Activated CD4-positive, alpha-beta T cell treated with anti-CD3 and anti-CD28 coated beads, Interleukin-2, amount 50 U/mL, for 48 hours (primary cell): ENCODE measurements at regions not wholly inside any gene's neighbourhood (a gene's known extent, or its start where the extent isn't known, plus 50 kb on each side); places are given as distances from the start of the nearest gene placed in this dataset.

Experiments
- DNase-seq, 2 experiments: peaks; one replicate each; pipeline ENCODE4 v3.0.0-alpha.2; 2020

DNA sequence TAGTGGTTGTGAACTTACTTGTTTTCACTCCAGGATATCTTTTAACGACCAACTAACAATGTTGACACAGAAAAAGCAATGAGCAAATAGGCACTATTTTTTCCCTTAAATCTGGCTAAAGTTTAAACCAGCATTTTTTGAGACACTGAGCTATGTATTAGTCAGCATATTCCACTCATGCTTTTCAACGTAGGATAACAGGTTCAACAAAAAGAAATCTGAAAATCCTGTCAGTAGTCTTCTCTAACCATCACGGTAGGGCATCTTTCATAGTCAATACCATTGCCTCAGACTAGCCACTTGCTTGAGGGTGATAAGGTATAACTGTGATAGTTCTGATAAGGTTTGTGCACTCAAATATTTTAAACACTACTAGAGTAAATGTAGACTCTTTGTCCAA is 1177.3 kb upstream of the NUDT12 start:
- DNase-seq, result no peak

- DNase-seq, result no peak
These were observed 1176.9 kb upstream of the NUDT12 start for GRCh38 chr5:104739503-104739902.

GRCh38 chr5:104736073-104736472 is 1173.5 kb upstream of the NUDT12 start:
- DNase-seq, result no peak

DNA sequence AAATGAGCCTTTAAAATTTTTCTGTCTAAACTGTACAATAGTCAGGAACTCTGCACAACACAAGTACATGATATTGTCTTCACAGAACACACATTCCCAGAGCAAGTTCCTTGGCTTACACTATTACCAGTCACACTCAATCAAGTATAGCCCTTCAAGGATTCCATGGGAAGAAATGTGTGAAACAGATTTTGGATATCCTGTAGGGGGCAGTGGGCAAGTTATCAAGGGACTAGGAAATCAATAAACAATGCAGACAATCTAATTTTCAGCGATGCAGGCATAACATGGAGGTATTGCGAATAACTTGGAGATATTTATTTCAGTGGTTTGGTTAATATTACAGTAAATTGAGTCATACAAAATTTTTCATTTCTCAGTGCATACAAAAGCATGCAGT is 1171.5 kb upstream of the NUDT12 start:
- DNase-seq, result no peak

- DNase-seq, result no peak
These were observed 1170.6 kb upstream of the NUDT12 start for GRCh38 chr5:104733063-104733669.

DNA sequence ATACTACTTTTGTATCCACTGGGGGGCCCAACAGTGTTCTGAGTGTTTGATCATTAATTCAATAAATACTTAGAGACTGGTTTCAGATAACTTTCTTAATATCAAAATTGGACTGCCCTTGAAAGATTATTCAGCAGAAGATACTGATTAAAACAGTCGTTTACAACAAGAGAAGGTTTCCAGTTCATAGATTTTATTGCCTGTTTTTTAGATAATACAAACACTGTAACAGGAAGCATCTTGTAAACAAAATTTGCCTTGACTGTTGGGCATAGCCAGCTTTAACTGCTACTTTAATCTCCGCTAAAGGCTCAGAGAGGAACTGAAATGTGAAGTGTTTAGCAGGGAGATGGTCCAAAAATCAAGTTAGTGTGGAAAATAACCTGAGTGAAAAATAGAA is 1168.7 kb upstream of the NUDT12 start:
- DNase-seq, result no peak

GRCh38 chr5:104708027-104708426 is 1145.4 kb upstream of the NUDT12 start:
- no peak for DNase-seq

DNA sequence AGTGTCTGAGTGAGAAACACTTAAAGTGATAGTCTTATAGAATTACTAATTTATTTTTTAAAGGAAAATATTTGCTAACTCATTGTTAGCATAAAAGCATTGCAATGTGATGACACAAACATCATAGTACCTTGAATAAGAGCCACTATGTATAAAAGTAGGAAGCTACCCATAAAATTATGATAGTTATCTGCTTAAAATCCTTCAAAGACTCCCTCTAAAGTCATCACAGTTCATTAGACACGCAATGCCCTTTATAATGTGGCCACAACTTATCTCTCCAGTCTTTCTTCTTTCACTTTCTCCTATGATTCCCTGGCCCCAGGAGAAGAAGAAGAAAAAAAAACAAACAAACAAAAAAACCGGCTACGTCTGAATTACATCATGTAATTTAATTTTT is 1144.0 kb upstream of the NUDT12 start:
- no peak for DNase-seq

DNA sequence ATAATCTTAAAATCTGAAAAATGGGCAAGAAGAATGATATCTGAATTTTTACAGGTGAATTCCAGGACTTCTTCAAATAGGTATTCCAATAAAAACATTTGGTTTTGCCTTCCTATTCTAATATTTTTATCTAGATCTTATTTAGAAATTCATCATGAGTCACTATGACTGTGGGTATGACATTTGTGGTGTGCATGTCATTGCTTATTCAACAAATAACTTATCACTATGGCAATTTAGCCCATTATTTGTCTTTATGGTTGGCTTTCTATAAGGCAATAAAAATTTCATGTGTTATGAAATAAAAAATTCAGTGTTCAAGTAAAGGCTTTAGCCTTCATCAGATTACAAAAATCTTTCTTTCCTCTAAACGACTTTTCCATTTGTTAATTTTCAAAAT is 1139.6 kb upstream of the NUDT12 start:
- no peak for DNase-seq

- no peak for DNase-seq
These were observed 1136.8 kb upstream of the NUDT12 start for GRCh38 chr5:104699438-104699837.

GRCh38 chr5:104661256-104661655 is 1098.7 kb upstream of the NUDT12 start:
- no peak for DNase-seq

DNA sequence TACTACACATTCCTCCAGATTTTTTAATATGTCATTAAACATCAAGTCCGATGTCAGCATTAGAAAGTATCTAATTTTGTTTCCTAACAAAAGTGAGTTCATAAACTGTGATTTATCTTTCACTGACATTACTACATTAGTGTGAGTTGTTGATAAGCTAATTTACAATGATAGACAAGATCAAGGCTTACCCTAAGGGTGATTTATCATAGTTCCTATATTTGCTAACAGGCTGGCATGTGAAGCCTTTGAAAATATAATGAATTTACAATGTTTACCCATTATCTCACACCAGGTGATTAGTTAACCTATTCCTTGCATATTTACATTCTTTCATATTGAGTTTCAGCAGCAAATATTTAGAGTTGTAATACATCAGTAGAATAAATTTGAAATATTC is 1096.9 kb upstream of the NUDT12 start:
- no peak for DNase-seq

DNA sequence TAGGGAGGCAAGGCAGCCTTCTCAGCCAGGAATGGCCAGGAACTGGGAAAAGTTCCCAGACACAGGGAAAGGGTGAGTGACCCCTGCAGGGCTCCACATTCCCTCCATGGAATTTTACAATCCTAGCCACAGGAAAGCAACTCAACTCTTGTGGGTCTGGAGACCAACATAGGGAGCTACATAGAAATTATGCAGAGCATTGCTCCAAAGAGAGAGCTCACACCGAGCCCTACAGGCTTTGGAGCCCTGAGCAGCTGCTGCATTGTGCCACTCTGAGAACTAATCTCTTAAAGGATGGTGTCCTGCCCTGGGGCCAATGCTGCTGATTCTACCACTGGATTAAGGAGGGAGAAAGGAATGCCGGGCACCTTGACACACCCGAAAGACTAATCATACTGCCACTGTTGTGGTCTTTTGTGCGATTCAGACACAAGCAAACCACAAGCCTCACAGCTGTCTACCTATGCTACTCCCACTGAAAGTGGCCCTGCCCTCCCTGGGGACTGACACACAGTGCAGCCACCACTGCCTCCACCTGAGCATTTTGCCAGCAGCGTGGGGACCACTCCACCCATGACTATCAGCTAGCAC is 1089.8 kb upstream of the NUDT12 start:
- DNase-seq, result no peak

- no peak for DNase-seq
These were observed 1087.9 kb upstream of the NUDT12 start for GRCh38 chr5:104650313-104651055.

DNA sequence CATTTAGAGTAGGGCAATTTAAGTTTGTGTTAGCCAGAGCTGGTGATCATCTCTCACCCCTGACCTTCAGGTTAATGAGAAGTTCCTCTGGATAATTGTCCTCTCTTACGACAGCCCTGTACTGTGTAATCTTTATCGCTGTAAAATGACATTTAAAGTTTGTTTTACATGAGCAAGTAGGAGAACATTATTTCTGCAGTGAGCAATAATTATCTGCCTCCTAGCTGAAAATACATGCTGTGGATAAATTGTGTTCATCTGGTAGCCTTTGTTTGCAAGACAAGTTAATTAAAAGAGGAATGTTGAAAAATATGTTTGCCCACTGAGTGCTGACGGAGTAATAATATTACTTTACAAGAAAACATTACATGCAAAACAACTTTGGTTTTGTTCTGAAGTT is 1083.8 kb upstream of the NUDT12 start:
- DNase-seq, result no peak

- no peak for DNase-seq
These were observed 1080.7 kb upstream of the NUDT12 start for GRCh38 chr5:104643320-104643719.

DNA sequence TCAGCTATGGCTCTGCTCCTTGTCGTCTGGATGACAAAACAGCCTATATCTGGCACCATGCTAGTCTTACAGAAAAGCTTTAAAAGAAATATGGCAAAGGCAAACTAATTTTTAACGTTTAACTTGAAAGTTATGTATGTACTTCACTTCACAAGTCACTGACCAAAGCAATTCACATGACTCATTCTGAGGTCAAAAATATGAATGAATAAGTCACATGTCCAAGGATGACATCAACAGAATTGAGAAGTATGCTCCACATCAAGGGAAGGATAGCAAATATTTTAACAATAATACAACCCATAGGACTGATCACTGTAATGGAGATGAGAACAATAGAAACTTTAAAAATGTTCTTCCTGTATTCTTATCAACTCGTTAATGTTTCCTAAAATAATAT is 1072.6 kb upstream of the NUDT12 start:
- no peak for DNase-seq

GRCh38 chr5:104628911-104629310 is 1066.3 kb upstream of the NUDT12 start:
- no peak for DNase-seq

DNA sequence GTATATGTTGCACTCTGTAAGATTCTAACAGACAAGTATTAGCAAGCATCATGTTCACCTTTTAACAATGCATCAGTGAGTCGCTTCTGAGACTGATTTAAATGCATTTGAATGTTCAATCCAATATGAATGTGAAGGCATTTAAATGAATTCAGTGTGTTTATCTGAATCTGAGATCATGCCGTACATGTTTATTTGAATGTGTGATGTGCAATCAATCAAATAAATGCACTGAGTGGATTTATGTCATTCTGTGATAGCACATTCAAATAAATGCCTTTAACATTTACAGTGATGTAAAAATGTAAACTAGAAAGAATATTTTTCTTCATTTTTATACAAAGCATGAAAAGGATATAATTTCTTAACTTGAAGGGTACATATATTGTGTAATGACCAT is 1063.5 kb upstream of the NUDT12 start:
- no peak for DNase-seq

DNA sequence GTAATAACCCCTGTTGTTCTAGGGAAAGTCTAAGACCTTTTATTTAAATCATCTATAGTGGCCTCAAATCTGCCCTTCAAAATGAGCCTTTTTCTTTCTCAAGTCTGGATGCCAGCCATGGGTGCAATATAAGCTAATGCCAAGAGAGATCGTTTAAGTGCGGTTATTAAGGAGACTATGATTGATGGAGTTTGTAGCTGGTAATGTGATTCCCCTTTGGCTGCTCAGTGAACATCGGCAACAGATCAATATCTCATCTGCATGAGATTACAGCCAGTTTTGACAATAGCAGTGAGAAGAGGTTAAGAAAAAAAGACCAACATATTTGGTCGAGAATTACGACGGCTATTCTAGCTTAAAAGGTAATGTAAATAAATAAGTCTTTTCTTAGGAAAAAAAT is 1049.4 kb upstream of the NUDT12 start:
- DNase-seq, result no peak

GRCh38 chr5:104611135-104611767 is 1048.7 kb upstream of the NUDT12 start:
- DNase-seq, result no peak

GRCh38 chr5:104606258-104606829 is 1043.8 kb upstream of the NUDT12 start:
- no peak for DNase-seq

GRCh38 chr5:104599726-104600125 is 1037.1 kb upstream of the NUDT12 start:
- DNase-seq, result no peak

- DNase-seq, result no peak
These were observed 1035.7 kb upstream of the NUDT12 start for GRCh38 chr5:104598285-104598684.
